Hepatocyte (in vitro differentiated cells): ENCODE measurements at regions not wholly inside any gene's neighbourhood (a gene's known extent, or its start where the extent isn't known, plus 50 kb on each side); places are given as distances from the start of the nearest gene placed in this dataset.

Experiments used
- EZH2 ChIP-seq: fragments of 200-600 bp; sonication (generic); IDR thresholded peaks from 2 replicates; pipeline ENCODE4 v1.6.1; 2016; ENCODE audit warnings: antibody characterized with exemption, mild to moderate bottlenecking, borderline replicate concordance
- EZH2phosphoT487 ChIP-seq: fragments of 200-600 bp; sonication (generic); IDR thresholded peaks from one replicate; pipeline ENCODE4 v1.6.1; 2018; ENCODE audit warnings: antibody characterized with exemption, mild to moderate bottlenecking, low read depth, moderate library complexity; ENCODE audit not compliant: unreplicated experiment, severe bottlenecking
- TF ChIP-seq, protein P1 (sequence below): fragments of 200-600 bp; sonication (generic); IDR thresholded peaks from 2 replicates; pipeline ENCODE4 v1.5.1; 2016; ENCODE audit warnings: antibody characterized with exemption, mild to moderate bottlenecking; ENCODE audit not compliant: poor library complexity

DNA sequence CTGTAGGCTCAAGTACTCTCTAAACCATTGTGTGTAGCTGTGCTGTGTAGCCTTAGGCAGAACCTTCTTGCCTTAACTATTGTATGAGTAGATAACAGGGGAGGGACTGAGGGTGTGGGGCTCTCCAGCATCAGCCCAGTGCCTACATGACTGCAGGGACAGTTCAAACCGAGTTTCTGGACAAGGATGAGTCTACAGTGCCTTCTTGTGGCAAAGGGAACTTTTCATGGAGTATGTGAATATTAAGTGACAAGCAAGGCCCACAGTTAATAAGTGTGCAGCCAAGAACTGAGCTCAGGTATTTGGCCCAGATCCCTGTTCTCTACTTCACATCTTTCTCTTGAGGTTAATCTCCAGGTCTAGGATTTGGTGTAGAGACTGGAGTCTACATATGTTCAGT is 424.4 kb upstream of the LARGE1 start:
- TF ChIP-seq, protein P1, sequence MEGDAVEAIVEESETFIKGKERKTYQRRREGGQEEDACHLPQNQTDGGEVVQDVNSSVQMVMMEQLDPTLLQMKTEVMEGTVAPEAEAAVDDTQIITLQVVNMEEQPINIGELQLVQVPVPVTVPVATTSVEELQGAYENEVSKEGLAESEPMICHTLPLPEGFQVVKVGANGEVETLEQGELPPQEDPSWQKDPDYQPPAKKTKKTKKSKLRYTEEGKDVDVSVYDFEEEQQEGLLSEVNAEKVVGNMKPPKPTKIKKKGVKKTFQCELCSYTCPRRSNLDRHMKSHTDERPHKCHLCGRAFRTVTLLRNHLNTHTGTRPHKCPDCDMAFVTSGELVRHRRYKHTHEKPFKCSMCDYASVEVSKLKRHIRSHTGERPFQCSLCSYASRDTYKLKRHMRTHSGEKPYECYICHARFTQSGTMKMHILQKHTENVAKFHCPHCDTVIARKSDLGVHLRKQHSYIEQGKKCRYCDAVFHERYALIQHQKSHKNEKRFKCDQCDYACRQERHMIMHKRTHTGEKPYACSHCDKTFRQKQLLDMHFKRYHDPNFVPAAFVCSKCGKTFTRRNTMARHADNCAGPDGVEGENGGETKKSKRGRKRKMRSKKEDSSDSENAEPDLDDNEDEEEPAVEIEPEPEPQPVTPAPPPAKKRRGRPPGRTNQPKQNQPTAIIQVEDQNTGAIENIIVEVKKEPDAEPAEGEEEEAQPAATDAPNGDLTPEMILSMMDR = peak; percentile 16
- TF ChIP-seq EZH2phosphoT487 (no peak), EZH2 (no peak)
